Brain microvascular endothelial cell (primary cell): ENCODE measurements at regions not wholly inside any gene's neighbourhood (a gene's known extent, or its start where the extent isn't known, plus 50 kb on each side); places are given as distances from the start of the nearest gene placed in this dataset.

Experiments used
- DNase-seq: peaks from one replicate; pipeline ENCODE4 v3.0.0-alpha.2; 2020
- H3K27ac ChIP-seq: fragments of 250-450 bp; sonication (Bioruptor Pico); 2 replicates; pipeline ENCODE4 v1.5.1; 2020; ENCODE audit warnings: mild to moderate bottlenecking, moderate library complexity
- H3K27me3 ChIP-seq: fragments of 250-450 bp; sonication (Bioruptor Pico); replicated peaks from 2 replicates; pipeline ENCODE4 v1.5.1; 2020; ENCODE audit warnings: mild to moderate bottlenecking
- H3K36me3 ChIP-seq: fragments of 250-450 bp; sonication (Bioruptor Pico); replicated peaks from 2 replicates; pipeline ENCODE4 v1.5.1; 2020; ENCODE audit warnings: mild to moderate bottlenecking
- H3K4me3 ChIP-seq: 2 replicates; pipeline ENCODE4 v1.5.1; 2011; ENCODE audit warnings: low read depth, mild to moderate bottlenecking, control low read depth, low read length, moderate library complexity
- CTCF ChIP-seq: IDR thresholded peaks from 2 replicates; pipeline ENCODE4 v1.5.1; 2011; ENCODE audit warnings: low read depth, mild to moderate bottlenecking, moderate library complexity, low read length, control low read depth, inconsistent platforms; ENCODE audit errors: missing control alignments
- in situ Hi-C: cut with HindIII; loops from 2 replicates; pipeline ENCODE4 v1.10.0; 2017; ENCODE audit warnings: low sequenced_read_pairs, low pct_ligation_motif_present

GRCh38 chr10:130719448-130719752 lies 583.2 kb downstream of the GLRX3 start:
- Histone ChIP-seq H3K36me3 (no peaks in the 10 kb centered on the region), H3K27ac (no peak overlapping the region), H3K4me3 (no peak overlapping the region), H3K27me3 (no peaks in the 10 kb centered on the region)
- in situ Hi-C loops = no loop called here
- TF ChIP-seq CTCF = no peak
- no peak for DNase-seq

DNA sequence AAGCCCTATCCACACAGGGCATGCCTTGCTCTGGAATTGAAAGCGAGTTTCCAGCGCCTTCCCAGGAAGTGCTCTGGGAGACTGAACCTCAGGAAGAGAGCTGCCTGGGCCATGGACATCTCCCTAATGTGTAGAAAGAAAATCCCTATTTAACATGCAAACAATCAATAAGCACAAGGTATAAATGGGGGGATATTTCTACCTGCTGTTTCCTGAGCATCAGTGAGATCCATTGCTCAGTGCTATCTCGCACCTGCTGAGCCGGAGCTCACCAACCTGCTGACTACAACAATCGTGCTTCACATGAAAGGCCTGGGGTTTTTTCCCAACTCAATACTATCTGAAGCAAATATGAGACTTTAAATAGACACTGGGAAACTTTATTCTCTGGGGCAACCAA lies 584.0 kb downstream of the GLRX3 start:
- no peak overlapping the region for H3K27ac ChIP-seq
- in situ Hi-C loops = no loop called here
- H3K27me3 ChIP-seq = no peaks in the 10 kb centered on the region
- no peak for TF ChIP-seq CTCF
- DNase-seq = no peak
- no peaks in the 10 kb centered on the region for H3K36me3 ChIP-seq
- no peak overlapping the region for H3K4me3 ChIP-seq

DNA sequence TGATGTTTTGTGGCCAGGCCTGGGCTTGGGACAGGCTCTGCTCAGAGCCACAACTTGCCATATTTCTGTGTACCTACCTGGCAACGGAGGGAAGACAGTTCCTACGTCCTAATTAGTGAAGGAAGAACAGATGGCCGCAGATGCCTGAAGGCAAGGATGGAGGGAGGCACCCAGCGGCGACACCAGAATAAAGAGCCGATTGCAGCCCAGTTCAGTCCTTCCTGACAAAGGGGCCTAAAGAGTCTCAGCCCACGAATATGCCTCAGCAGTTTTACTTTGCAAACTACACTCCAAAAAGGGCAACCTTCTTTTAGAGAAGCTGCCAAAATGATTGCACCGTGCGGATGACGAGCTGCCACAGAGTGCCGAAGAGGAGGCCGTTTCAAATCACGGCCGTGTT lies 585.8 kb downstream of the GLRX3 start:
- DNase-seq = no peak
- no peaks in the 10 kb centered on the region for H3K27me3 ChIP-seq
- H3K36me3 ChIP-seq = no peaks in the 10 kb centered on the region
- in situ Hi-C loops = no loop called here
- no peak overlapping the region for H3K27ac ChIP-seq
- H3K4me3 ChIP-seq = no peak overlapping the region
- no peak for TF ChIP-seq CTCF

- Histone ChIP-seq H3K36me3 (no peaks in the 10 kb centered on the region), H3K27ac (no peak overlapping the region), H3K27me3 (no peaks in the 10 kb centered on the region), H3K4me3 (no peak overlapping the region)
- TF ChIP-seq CTCF = no peak
- in situ Hi-C loops = no loop called here
- no peak for DNase-seq
These were observed 587.5 kb downstream of the GLRX3 start for GRCh38 chr10:130723704-130724103.

DNA sequence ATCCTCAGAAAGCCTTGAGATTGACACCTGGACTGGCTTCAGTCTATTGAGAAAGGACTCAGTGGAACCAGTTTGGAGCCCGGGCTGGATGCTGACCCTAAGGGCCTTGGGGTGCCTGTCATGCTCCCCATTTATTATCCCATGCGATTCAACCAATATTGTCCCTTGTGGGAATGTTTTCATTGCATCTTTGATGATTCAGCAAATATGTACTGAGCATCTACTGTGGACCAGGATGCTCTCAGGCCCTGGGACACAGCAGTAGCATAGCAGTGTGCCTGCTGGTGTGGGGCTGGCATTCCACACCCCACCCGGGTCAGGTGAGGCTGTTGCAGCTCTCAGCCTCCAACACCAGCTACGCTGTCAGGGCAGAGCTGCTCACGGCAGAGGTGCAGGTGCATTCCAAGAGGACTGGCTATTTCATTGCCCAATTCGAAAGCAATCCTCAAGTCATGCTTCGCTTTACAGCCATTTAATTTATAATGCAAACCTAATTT lies 586.0 kb downstream of the TCERG1L start:
- DNase-seq = no peak
- Histone ChIP-seq H3K36me3 (no peaks in the 10 kb centered on the region), H3K27ac (no peak overlapping the region), H3K27me3 (no peaks in the 10 kb centered on the region), H3K4me3 (no peak overlapping the region)
- in situ Hi-C loops = no loop called here
- TF ChIP-seq CTCF = no peak

DNA sequence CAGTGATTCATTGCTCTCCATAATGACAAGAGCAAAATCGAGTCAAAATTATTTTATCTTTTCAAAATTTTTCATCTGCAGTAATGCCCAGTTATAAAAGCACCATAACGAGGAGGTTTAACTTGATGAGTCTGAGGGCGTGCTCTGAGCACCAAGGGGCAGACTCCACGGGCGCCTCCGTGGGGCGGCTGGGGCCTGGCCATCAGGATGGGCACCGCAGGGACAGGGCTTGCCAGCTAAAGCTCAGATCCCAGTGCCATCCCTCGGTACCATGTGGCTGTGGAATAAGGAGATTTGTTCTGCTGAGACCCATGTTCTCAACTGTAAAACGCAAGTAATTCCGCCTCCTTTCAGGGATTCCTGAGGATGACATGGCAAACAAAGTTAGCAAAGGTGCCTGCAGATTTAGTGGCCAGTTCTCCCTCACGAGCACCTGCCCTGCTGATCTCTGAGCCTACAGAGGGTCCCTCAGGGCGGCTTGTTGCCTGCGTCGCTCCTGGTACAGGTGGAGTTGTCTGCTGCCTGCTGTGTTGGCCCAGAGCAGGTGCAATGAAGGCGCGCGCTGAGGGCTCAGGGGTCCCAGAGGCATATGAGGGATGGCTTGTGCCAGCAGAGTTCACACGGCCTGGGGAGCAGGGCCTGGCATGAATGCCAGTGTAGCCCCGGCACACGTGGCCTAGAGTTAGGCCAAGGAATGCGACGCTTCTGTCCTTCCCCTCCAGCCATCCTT lies 584.4 kb downstream of the TCERG1L start:
- in situ Hi-C loops = no loop called here

More for the DNA sequence above, 584.4 kb downstream of the TCERG1L start:
- Histone ChIP-seq H3K27ac (no peak overlapping the region), H3K4me3 (no peak overlapping the region), H3K27me3 (no peaks in the 10 kb centered on the region), H3K36me3 (no peaks in the 10 kb centered on the region)
- DNase-seq = no peak
- no peak for TF ChIP-seq CTCF
